ENCODE measurements at regions not wholly inside any gene's neighbourhood (a gene's known extent, or its start where the extent isn't known, plus 50 kb on each side); places are given as distances from the start of the nearest gene placed in this dataset.

DNA sequence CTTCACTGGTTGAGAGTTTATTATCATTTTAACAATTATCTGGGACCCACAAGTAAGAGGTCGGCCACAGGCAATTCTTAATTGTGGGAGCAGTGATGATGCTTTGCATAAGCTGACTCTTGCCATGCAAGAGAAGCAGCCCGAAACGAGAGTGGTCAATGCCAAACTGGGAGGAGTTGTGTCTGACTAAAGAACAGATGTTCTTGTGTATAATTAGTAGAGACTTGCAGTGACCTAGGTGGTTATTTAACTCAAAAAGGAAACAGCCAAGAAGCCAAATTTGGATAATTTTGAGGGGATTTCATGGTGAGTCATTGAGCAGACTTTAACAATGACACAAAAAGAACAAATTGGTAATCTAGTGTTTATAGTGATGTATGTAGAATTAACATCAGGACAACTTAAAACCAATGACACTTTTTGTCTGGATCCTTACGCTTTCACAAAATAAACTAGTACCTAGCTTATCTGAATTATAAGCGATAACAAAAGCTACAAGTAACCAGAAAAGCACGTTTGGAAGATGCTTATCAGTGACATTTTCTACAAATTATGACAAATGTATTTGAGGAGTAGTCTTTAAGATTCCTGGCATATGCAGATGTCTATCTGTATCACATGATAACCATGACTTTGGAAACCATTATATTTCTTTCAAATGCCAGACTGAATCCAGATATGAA is 184.7 kb upstream of the DLGAP1 start:
- 72 to 73% methylated on average over 6 of the region's 6 CpGs for WGBS, 2 donors

DNA sequence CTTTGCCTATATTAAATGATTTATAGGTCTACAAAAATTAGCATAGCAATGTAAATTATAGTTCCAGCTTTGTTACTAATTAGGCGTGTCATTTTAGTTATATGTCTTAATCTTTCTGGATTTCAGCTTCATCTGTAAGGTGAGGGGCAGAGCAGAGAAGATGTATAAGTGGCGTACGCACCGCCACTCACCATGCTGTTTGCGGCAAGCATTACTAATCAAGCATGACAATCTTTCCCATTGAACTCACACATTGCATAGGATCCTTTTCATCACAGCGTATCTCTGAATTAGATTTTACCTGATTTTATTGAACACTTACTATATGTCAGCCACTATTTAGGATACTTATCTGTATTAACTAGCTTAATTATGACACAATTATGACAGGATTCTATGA is 183.6 kb upstream of the DLGAP1 start:
- Histone ChIP-seq H3K36me3 (no peaks in the 10 kb centered on the region), H3K9me3 (no peaks in the 10 kb centered on the region), H3K27ac (no peak overlapping the region), H3K4me3 (no peak overlapping the region), H3K4me1 (no peaks in the 10 kb centered on the region), H3K27me3 (no peaks in the 10 kb centered on the region)
- intact Hi-C loops (cut with DNase I) = no loop called here
- TF ChIP-seq EP300 (IDR thresholded peaks at IDR 0.05) (no peak), POLR2AphosphoS5 (IDR thresholded peaks at IDR 0.05) (no peak), POLR2A (IDR thresholded peaks at IDR 0.05) (no peak)
- TF ChIP-seq, protein P1, sequence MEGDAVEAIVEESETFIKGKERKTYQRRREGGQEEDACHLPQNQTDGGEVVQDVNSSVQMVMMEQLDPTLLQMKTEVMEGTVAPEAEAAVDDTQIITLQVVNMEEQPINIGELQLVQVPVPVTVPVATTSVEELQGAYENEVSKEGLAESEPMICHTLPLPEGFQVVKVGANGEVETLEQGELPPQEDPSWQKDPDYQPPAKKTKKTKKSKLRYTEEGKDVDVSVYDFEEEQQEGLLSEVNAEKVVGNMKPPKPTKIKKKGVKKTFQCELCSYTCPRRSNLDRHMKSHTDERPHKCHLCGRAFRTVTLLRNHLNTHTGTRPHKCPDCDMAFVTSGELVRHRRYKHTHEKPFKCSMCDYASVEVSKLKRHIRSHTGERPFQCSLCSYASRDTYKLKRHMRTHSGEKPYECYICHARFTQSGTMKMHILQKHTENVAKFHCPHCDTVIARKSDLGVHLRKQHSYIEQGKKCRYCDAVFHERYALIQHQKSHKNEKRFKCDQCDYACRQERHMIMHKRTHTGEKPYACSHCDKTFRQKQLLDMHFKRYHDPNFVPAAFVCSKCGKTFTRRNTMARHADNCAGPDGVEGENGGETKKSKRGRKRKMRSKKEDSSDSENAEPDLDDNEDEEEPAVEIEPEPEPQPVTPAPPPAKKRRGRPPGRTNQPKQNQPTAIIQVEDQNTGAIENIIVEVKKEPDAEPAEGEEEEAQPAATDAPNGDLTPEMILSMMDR (IDR thresholded peaks at IDR 0.05) = no peak
- no peak for DNase-seq
- WGBS, 2 donors = 89 to 94% methylated on average over 6 of the region's 6 CpGs

More for the DNA sequence above, 184.7 kb upstream of the DLGAP1 start:
- Histone ChIP-seq H3K36me3 (no peaks in the 10 kb centered on the region), H3K27ac (no peak overlapping the region), H3K4me1 (no peaks in the 10 kb centered on the region), H3K9me3 (no peaks in the 10 kb centered on the region), H3K4me3 (no peak overlapping the region), H3K27me3 (no peaks in the 10 kb centered on the region)
- no peak for DNase-seq
- intact Hi-C loops (cut with DNase I) = no loop called here
- TF ChIP-seq POLR2A (IDR thresholded peaks at IDR 0.05) = no peak
- TF ChIP-seq, protein P1 (IDR thresholded peaks at IDR 0.05) = no peak

DNA sequence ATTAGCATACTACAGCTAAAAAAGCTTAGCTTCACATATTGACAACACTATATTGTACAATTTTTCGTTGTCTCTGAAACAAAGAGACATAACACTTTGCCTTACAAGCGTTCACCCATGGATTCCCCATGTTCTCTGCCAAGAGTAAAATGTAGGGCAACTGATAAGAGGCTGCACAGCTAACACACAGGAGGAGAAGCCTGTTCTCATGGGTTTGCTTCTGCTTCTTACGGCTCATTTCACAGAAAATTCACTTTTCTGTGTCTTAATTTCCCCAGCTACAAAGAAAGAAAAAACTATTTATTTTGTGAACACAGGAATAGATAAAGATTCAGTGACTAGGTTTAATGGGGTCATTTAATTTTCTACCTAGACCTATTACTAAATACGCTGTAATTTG is 182.8 kb upstream of the DLGAP1 start:
- no peaks in the 10 kb centered on the region for H3K4me1 ChIP-seq
- WGBS, 2 donors = 61 to 62% methylated on average over 4 of the region's 4 CpGs
- H3K36me3 ChIP-seq = no peaks in the 10 kb centered on the region
- no peak for DNase-seq
- no peak overlapping the region for H3K27ac ChIP-seq
- intact Hi-C loops (cut with DNase I) = no loop called here
- no peaks in the 10 kb centered on the region for H3K27me3 ChIP-seq
- no peaks in the 10 kb centered on the region for H3K9me3 ChIP-seq
- no peak overlapping the region for H3K4me3 ChIP-seq
- TF ChIP-seq, protein P1 (IDR thresholded peaks at IDR 0.05) = no peak
- TF ChIP-seq POLR2A (IDR thresholded peaks at IDR 0.05) (no peak), POLR2AphosphoS5 (IDR thresholded peaks at IDR 0.05) (no peak), EP300 (IDR thresholded peaks at IDR 0.05) (no peak)

DNA sequence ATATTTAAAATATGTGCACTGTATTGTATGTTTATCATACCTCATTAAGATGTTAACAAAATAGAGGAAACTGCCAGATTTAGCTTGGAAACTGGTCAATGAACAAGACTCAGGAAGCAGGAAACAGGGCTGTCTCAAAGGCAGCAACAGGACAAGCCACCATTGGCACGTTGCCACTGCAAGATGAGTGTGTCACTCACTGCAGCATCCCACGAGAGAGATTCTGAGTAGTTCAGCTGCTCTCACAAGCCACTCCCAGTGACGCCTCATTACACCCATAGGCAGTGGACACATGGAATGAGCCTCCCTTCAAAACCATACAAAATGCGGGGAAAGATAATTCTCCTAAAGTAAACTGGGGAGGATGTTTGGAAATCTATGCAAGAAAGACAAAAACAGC is 181.9 kb upstream of the DLGAP1 start:
- 46 to 49% methylated on average over 4 of the region's 4 CpGs for WGBS, 2 donors
- Histone ChIP-seq H3K4me3 (no peak overlapping the region), H3K9me3 (no peaks in the 10 kb centered on the region), H3K4me1 (no peaks in the 10 kb centered on the region), H3K36me3 (no peaks in the 10 kb centered on the region), H3K27me3 (no peaks in the 10 kb centered on the region), H3K27ac (no peak overlapping the region)
- intact Hi-C loops (cut with DNase I) = no loop called here
- no peak for DNase-seq
- TF ChIP-seq POLR2A (IDR thresholded peaks at IDR 0.05) (no peak), EP300 (IDR thresholded peaks at IDR 0.05) (no peak), POLR2AphosphoS5 (IDR thresholded peaks at IDR 0.05) (no peak)
- TF ChIP-seq, protein P1 (IDR thresholded peaks at IDR 0.05) = no peak

DNA sequence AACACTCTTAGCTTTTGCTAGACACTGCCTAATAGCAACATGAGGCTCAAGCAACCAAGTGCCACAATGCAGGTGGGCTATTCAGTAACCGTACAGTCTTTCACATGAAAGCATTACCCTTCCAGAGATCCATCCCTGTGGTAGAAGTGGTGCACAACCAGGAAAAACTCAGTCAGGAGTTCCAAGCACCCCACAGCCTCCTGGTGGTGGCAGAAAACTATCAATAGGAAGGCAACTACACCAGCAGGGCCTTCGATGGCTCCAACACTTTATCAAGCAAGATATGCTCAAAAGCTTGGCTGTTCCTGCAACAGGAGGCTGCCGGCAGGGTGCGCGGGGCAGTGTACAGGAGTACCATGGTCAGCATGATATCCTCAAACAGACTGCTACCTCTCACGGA is 176.1 kb upstream of the DLGAP1 start:
- H3K27me3 ChIP-seq = no peaks in the 10 kb centered on the region
- 84 to 88% methylated on average over 6 of the region's 6 CpGs for WGBS, 2 donors
- no peak for DNase-seq
- H3K27ac ChIP-seq = no peak overlapping the region
- intact Hi-C loops (cut with DNase I) = no loop called here
- no peak overlapping the region for H3K4me3 ChIP-seq
- TF ChIP-seq, protein P1 (IDR thresholded peaks at IDR 0.05) = no peak
- TF ChIP-seq POLR2AphosphoS5 (IDR thresholded peaks at IDR 0.05) = no peak
- no peak for TF ChIP-seq EP300 (IDR thresholded peaks at IDR 0.05)
- no peak for TF ChIP-seq POLR2A (IDR thresholded peaks at IDR 0.05)
- no peaks in the 10 kb centered on the region for H3K36me3 ChIP-seq
- no peaks in the 10 kb centered on the region for H3K9me3 ChIP-seq
- H3K4me1 ChIP-seq = no peaks in the 10 kb centered on the region
